Testis (tissue), 2 donors: ENCODE measurements at regions not wholly inside any gene's neighbourhood (a gene's known extent, or its start where the extent isn't known, plus 50 kb on each side); places are given as distances from the start of the nearest gene placed in this dataset.

Experiments used
- DNase-seq: peaks from one replicate; pipeline ENCODE4 v3.0.0-alpha.2; 2019
- H3K27ac ChIP-seq, 2 donors: fragments of 200-600 bp; sonication (generic); one replicate each; pipeline ENCODE4 v1.5.1; 2019
- H3K27me3 ChIP-seq: fragments of 200-600 bp; sonication (generic); one replicate; pipeline ENCODE4 v1.5.1; 2019
- H3K36me3 ChIP-seq: fragments of 200-600 bp; sonication (generic); one replicate; pipeline ENCODE4 v1.5.1; 2017; ENCODE audit warnings: low read depth; ENCODE audit errors: missing control alignments
- H3K4me1 ChIP-seq: fragments of 200-600 bp; sonication (generic); one replicate; pipeline ENCODE4 v1.5.1; 2019
- H3K4me3 ChIP-seq, 2 donors: fragments of 200-600 bp; sonication (generic); one replicate each; pipeline ENCODE4 v1.5.1; 2017 to 2019
- H3K9me3 ChIP-seq: fragments of 200-600 bp; sonication (generic); one replicate; pipeline ENCODE4 v1.5.1; 2017
- CTCF ChIP-seq, 3 experiments: fragments of 450-650 bp in 2 of 3; fragments of 200-600 bp in 1 of 3; sonication (generic) in 1 of 3; IDR thresholded peaks; one replicate each; pipeline ENCODE4 v1.5.1; 2016 to 2019; ENCODE audit warnings: antibody characterized with exemption in 3 of 3, mild to moderate bottlenecking in 2 of 3, moderate library complexity in 1 of 3
- POLR2A ChIP-seq: fragments of 450-650 bp; IDR thresholded peaks from one replicate; pipeline ENCODE4 v1.6.1; 2017; ENCODE audit warnings: antibody characterized with exemption, mild to moderate bottlenecking, moderate library complexity
- WGBS, 2 donors: methylation state at CpG; one replicate each; pipeline ENCODE4 v1.1.5; 2018; 5-methylcytosine and 5-hydroxymethylcytosine counted together
- intact Hi-C: fragments of 100-400 bp; cut with DNase I; formaldehyde crosslinking; loops from one replicate; pipeline ENCODE4 v1.15.1; 2023; ENCODE audit warnings: low total_unique reads

- no peak overlapping the region for H3K27ac ChIP-seq
Measured at GRCh38 chr5:149438281-149438680, 59.2 kb upstream of the IL17B start.

GRCh38 chr5:149437391-149438040, 58.4 kb upstream of the IL17B start:
- intact Hi-C loops: no loop called here
- Histone ChIP-seq H3K9me3 (no peaks in the 10 kb centered on the region), H3K27me3 (no peaks in the 10 kb centered on the region), H3K27ac (no peak overlapping the region), H3K36me3 (no peaks in the 10 kb centered on the region), H3K4me3 (no peak overlapping the region), H3K4me1 (peaks cover 9% of the 10 kb centered on the region)
- no peak for DNase-seq
- WGBS, 2 donors: 59 to 64% methylated on average over 10 of the region's 10 CpGs
- TF ChIP-seq CTCF (IDR thresholded peaks at IDR 0.05) (no peak), POLR2A (no peak)

More at GRCh38 chr5:149438281-149438680, 59.2 kb upstream of the IL17B start:
- H3K36me3 ChIP-seq: no peaks in the 10 kb centered on the region
- H3K4me3 ChIP-seq: no peak overlapping the region
- TF ChIP-seq CTCF (IDR thresholded peaks at IDR 0.05): no peak
- no peak for TF ChIP-seq POLR2A
- intact Hi-C loops: no loop called here
- no peak for DNase-seq
- peaks cover 15% of the 10 kb centered on the region for H3K4me1 ChIP-seq
- H3K27me3 ChIP-seq: no peaks in the 10 kb centered on the region
- 63 to 65% methylated on average over 5 of the region's 5 CpGs for WGBS, 2 donors
- no peaks in the 10 kb centered on the region for H3K9me3 ChIP-seq

GRCh38 chr5:149435660-149436059, 56.6 kb upstream of the IL17B start:
- Histone ChIP-seq H3K4me3 (no peak overlapping the region), H3K27ac (no peak overlapping the region), H3K36me3 (no peaks in the 10 kb centered on the region), H3K4me1 (peaks cover 5% of the 10 kb centered on the region), H3K9me3 (no peaks in the 10 kb centered on the region), H3K27me3 (no peaks in the 10 kb centered on the region)
- TF ChIP-seq CTCF (IDR thresholded peaks at IDR 0.05) (no peak), POLR2A (no peak)
- intact Hi-C loops: no loop called here
- DNase-seq: no peak

GRCh38 chr5:149435015-149435376, 55.9 kb upstream of the IL17B start:
- Histone ChIP-seq H3K4me3 (no peak overlapping the region), H3K27me3 (no peaks in the 10 kb centered on the region), H3K36me3 (no peaks in the 10 kb centered on the region), H3K27ac (no peak overlapping the region), H3K4me1 (peaks cover 12% of the 10 kb centered on the region), H3K9me3 (no peaks in the 10 kb centered on the region)
- no peak for TF ChIP-seq POLR2A
- no peak for TF ChIP-seq CTCF (IDR thresholded peaks at IDR 0.05)
- intact Hi-C loops: no loop called here
- WGBS, 2 donors: 75 to 88% methylated on average over 7 of the region's 7 CpGs
- DNase-seq: no peak
